ENCODE measurements at regions not wholly inside any gene's neighbourhood (a gene's known extent, or its start where the extent isn't known, plus 50 kb on each side); places are given as distances from the start of the nearest gene placed in this dataset.

GRCh38 chr1:209048941-209049669 is 534.4 kb upstream of the CAMK1G start:
- DNase-seq (ENCODE audit: low read depth in 2 of 2, low spot score in 1 of 2): no peak

GRCh38 chr1:209051570-209051969 is 531.9 kb upstream of the CAMK1G start:
- DNase-seq (ENCODE audit: low read depth in 2 of 2, low spot score in 1 of 2): no peak

GRCh38 chr1:209053587-209053986 is 529.9 kb upstream of the CAMK1G start:
- no peak for DNase-seq (ENCODE audit: low read depth in 2 of 2, low spot score in 1 of 2)

GRCh38 chr1:209057083-209057482 is 526.4 kb upstream of the CAMK1G start:
- DNase-seq (ENCODE audit: low read depth in 2 of 2, low spot score in 1 of 2): no peak

GRCh38 chr1:209057901-209058300 is 525.6 kb upstream of the CAMK1G start:
- no peak for DNase-seq (ENCODE audit: low read depth in 2 of 2, low spot score in 1 of 2)

- no peak for DNase-seq (ENCODE audit: low read depth in 2 of 2, low spot score in 1 of 2)
Measured at GRCh38 chr1:209059376-209059775, 524.1 kb upstream of the CAMK1G start.

- no peak for DNase-seq (ENCODE audit: low read depth in 2 of 2, low spot score in 1 of 2)
Measured at GRCh38 chr1:209059981-209060380, 523.5 kb upstream of the CAMK1G start.

GRCh38 chr1:209062081-209062620 is 521.4 kb upstream of the CAMK1G start:
- DNase-seq (ENCODE audit: low read depth in 2 of 2, low spot score in 1 of 2): no peak

GRCh38 chr1:209062863-209063262 is 520.7 kb upstream of the CAMK1G start:
- DNase-seq (ENCODE audit: low read depth in 2 of 2, low spot score in 1 of 2): no peak

- no peak for DNase-seq (ENCODE audit: low read depth in 2 of 2, low spot score in 1 of 2)
Measured at GRCh38 chr1:209063767-209064659, 519.5 kb upstream of the CAMK1G start.

GRCh38 chr1:209064850-209065706 is 518.4 kb upstream of the CAMK1G start:
- DNase-seq (ENCODE audit: low read depth in 2 of 2, low spot score in 1 of 2): no peak

GRCh38 chr1:209072481-209072880 is 511.0 kb upstream of the CAMK1G start:
- DNase-seq (ENCODE audit: low read depth in 2 of 2, low spot score in 1 of 2): no peak

GRCh38 chr1:209073879-209074278 is 509.6 kb upstream of the CAMK1G start:
- no peak for DNase-seq (ENCODE audit: low read depth in 2 of 2, low spot score in 1 of 2)

GRCh38 chr1:209074575-209075250 is 508.8 kb upstream of the CAMK1G start:
- DNase-seq (ENCODE audit: low read depth in 2 of 2, low spot score in 1 of 2): no peak

GRCh38 chr1:209076688-209077087 is 506.8 kb upstream of the CAMK1G start:
- no peak for DNase-seq (ENCODE audit: low read depth in 2 of 2, low spot score in 1 of 2)

GRCh38 chr1:209080170-209080781 is 503.2 kb upstream of the CAMK1G start:
- no peak for DNase-seq (ENCODE audit: low read depth in 2 of 2, low spot score in 1 of 2)

- no peak for DNase-seq (ENCODE audit: low read depth in 2 of 2, low spot score in 1 of 2)
Measured at GRCh38 chr1:209086486-209087192, 496.9 kb upstream of the CAMK1G start.

GRCh38 chr1:209094384-209094783 is 489.1 kb upstream of the CAMK1G start:
- DNase-seq (ENCODE audit: low read depth in 2 of 2, low spot score in 1 of 2): no peak
